ENCODE measurements at regions not wholly inside any gene's neighbourhood (a gene's known extent, or its start where the extent isn't known, plus 50 kb on each side); places are given as distances from the start of the nearest gene placed in this dataset.

DNA sequence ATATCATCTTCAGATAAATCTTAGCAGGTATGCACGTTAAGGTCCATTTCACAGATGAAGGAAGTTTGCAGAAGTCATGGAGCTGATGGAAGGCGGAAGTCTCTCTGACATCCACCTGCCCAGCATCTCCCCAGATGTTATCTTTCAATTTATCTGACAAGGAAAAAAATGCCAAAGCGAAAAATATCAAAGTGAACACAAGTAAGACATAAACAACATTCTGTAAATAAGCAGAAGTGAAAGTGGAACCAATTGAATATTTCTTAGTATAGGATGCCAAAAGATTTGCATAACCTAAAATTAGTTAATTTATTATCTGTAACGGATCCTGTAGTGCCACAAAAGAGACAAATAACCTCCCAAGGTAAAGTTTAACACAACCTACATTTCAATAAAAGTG is 73.6 kb upstream of the NEBL start:
- TF ChIP-seq, protein P1, sequence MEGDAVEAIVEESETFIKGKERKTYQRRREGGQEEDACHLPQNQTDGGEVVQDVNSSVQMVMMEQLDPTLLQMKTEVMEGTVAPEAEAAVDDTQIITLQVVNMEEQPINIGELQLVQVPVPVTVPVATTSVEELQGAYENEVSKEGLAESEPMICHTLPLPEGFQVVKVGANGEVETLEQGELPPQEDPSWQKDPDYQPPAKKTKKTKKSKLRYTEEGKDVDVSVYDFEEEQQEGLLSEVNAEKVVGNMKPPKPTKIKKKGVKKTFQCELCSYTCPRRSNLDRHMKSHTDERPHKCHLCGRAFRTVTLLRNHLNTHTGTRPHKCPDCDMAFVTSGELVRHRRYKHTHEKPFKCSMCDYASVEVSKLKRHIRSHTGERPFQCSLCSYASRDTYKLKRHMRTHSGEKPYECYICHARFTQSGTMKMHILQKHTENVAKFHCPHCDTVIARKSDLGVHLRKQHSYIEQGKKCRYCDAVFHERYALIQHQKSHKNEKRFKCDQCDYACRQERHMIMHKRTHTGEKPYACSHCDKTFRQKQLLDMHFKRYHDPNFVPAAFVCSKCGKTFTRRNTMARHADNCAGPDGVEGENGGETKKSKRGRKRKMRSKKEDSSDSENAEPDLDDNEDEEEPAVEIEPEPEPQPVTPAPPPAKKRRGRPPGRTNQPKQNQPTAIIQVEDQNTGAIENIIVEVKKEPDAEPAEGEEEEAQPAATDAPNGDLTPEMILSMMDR (IDR thresholded peaks at IDR 0.05; ENCODE audit: poor library complexity, severe bottlenecking), result no peak
- TF ChIP-seq REST (IDR thresholded peaks at IDR 0.05; ENCODE audit: borderline replicate concordance) (no peak), EP300 (conservative IDR thresholded peaks at IDR 0.05; ENCODE audit: poor library complexity, severe bottlenecking) (no peak), SMC3 (conservative IDR thresholded peaks at IDR 0.05; ENCODE audit: poor library complexity) (no peak)
